H1 (cell line): ENCODE measurements at regions not wholly inside any gene's neighbourhood (a gene's known extent, or its start where the extent isn't known, plus 50 kb on each side); places are given as distances from the start of the nearest gene placed in this dataset.

ENCODE experiments used
- CTCF ChIA-PET: fragments of 300-600 bp; sonication (Branson Sonifier 250); formaldehyde crosslinking; loops from one replicate; lab custom pipeline; 2021; ENCODE audit not compliant: partially characterized antibody; lab: Charles Lee
- POLR2A ChIA-PET: fragments of 300-600 bp; sonication (Branson Sonifier 250); formaldehyde crosslinking; loops from one replicate; lab custom pipeline; 2021; ENCODE audit warnings: inconsistent platforms; ENCODE audit not compliant: partially characterized antibody; lab: Charles Lee
- DNase-seq, 2 experiments: peaks; one replicate each; pipeline versions ENCODE4 v3.0.0 to v3.0.0-alpha.2; 2010 to 2022; ENCODE audit warnings: low spot score in 2 of 2, low read depth in 1 of 2, mixed read lengths in 1 of 2
- FAIRE-seq: peaks from 2 replicates; lab custom pipeline; 2011; peaks lifted over from hg19 to GRCh38; lab: Jason Lieb, UNC
- H2AFZ ChIP-seq: 2 replicates; pipeline ENCODE4 v1.8.1; 2012; ENCODE audit warnings: low read length, inconsistent platforms
- H2AK5ac ChIP-seq: 2 replicates; pipeline ENCODE4 v1.6.1; 2013; ENCODE audit warnings: low read depth, low read length
- H2BK120ac ChIP-seq: replicated peaks from 2 replicates; pipeline ENCODE3; 2013; ENCODE audit warnings: low read depth, low read length, inconsistent platforms
- H2BK12ac ChIP-seq: 2 replicates; pipeline ENCODE4 v1.6.1; 2013; ENCODE audit warnings: low read depth, low read length
- H2BK15ac ChIP-seq: 2 replicates; pipeline ENCODE4 v1.6.1; 2013; ENCODE audit warnings: low read length
- H2BK20ac ChIP-seq: 2 replicates; pipeline ENCODE4 v1.6.1; 2013; ENCODE audit warnings: low read length
- H2BK5ac ChIP-seq: 2 replicates; pipeline ENCODE4 v1.6.1; 2013; ENCODE audit warnings: low read depth, low read length
- H3K14ac ChIP-seq: 2 replicates; pipeline ENCODE4 v1.6.1; 2013; ENCODE audit warnings: inconsistent platforms; ENCODE audit not compliant: insufficient read length
- H3K18ac ChIP-seq: 2 replicates; pipeline ENCODE4 v1.6.1; 2013; ENCODE audit warnings: low read length; ENCODE audit errors: extremely low read depth
- H3K23ac ChIP-seq: 2 replicates; pipeline ENCODE4 v1.6.1; 2013; ENCODE audit warnings: inconsistent platforms; ENCODE audit not compliant: insufficient read length
- H3K23me2 ChIP-seq: 2 replicates; pipeline ENCODE4 v1.6.1; 2013; ENCODE audit warnings: low read depth, low read length
- H3K27ac ChIP-seq: 2 replicates; pipeline ENCODE4 v1.6.1; 2011; ENCODE audit warnings: low read depth, low read length, inconsistent platforms
- H3K27me3 ChIP-seq, 4 experiments: replicated peaks in 1 of 4; 1 replicate in 1 of 4; 2 replicates in 3 of 4; pipeline versions ENCODE4 v1.6.1 to v1.8.1; 2011 to 2013; ENCODE audit warnings: low read length in 3 of 4, mild to moderate bottlenecking in 3 of 4, inconsistent platforms in 2 of 4, mixed read lengths in 2 of 4, moderate library complexity in 1 of 4; ENCODE audit not compliant: control insufficient read depth in 3 of 4, insufficient read depth in 3 of 4; ENCODE audit errors: extremely low read depth in 1 of 4
- H3K36me3 ChIP-seq, 4 experiments: 2 replicates each; pipeline versions ENCODE4 v1.6.1 to v1.8.1; 2011 to 2013; ENCODE audit warnings: mild to moderate bottlenecking in 4 of 4, low read length in 3 of 4, moderate library complexity in 2 of 4, control low read depth in 1 of 4, inconsistent platforms in 1 of 4; ENCODE audit not compliant: insufficient read depth in 4 of 4, control insufficient read depth in 2 of 4
- H3K4ac ChIP-seq: replicated peaks from 2 replicates; pipeline ENCODE3; 2013; ENCODE audit warnings: low read length, low read depth, mixed read lengths, inconsistent platforms; ENCODE audit not compliant: insufficient read length
- H3K4me1 ChIP-seq, 4 experiments: replicated peaks in 1 of 4; 1 replicate in 1 of 4; 2 replicates in 3 of 4; pipeline versions ENCODE4 v1.6.1 to v1.8.1; 2011 to 2013; ENCODE audit warnings: low read length in 3 of 4, inconsistent platforms in 2 of 4, mixed read lengths in 1 of 4; ENCODE audit not compliant: insufficient read depth in 4 of 4, control insufficient read depth in 3 of 4
- H3K4me2 ChIP-seq, 2 experiments: 2 replicates each; pipeline versions ENCODE4 v1.6.1 to v1.8.1; 2011 to 2013; ENCODE audit warnings: low read depth in 2 of 2, low read length in 2 of 2, control low read depth in 1 of 2, inconsistent platforms in 1 of 2, mild to moderate bottlenecking in 1 of 2; ENCODE audit not compliant: insufficient read depth in 1 of 2
- H3K4me3 ChIP-seq, 4 experiments: fragments of 200-600, 300-600 bp in 1 of 4; sonication (generic), shearing (Covaris generic), sonication (Bioruptor Twin) in 1 of 4; 2 replicates each; pipeline versions ENCODE4 v1.5.1 to v1.8.1; 2011 to 2016; ENCODE audit warnings: low read length in 4 of 4, low read depth in 3 of 4, control low read depth in 2 of 4, inconsistent platforms in 2 of 4, mild to moderate bottlenecking in 2 of 4, mixed read lengths in 1 of 4, moderate library complexity in 1 of 4; ENCODE audit not compliant: insufficient read depth in 2 of 4; ENCODE audit errors: extremely low read depth in 1 of 4
- H3K56ac ChIP-seq: replicated peaks from 2 replicates; pipeline ENCODE3; 2013; ENCODE audit warnings: low read depth, mild to moderate bottlenecking, mixed read lengths, low read length, inconsistent platforms; ENCODE audit not compliant: insufficient read length
- H3K79me1 ChIP-seq: 2 replicates; pipeline ENCODE4 v1.6.1; 2013; ENCODE audit warnings: low read depth, low read length, control low read depth
- H3K79me2 ChIP-seq, 2 experiments: 2 replicates each; pipeline versions ENCODE4 v1.6.1 to v1.8.1; 2012 to 2013; ENCODE audit warnings: low read length in 2 of 2, mild to moderate bottlenecking in 2 of 2, inconsistent platforms in 1 of 2; ENCODE audit not compliant: insufficient read depth in 2 of 2, control insufficient read depth in 1 of 2
- H3K9ac ChIP-seq, 4 experiments: replicated peaks in 1 of 4; 1 replicate in 1 of 4; 2 replicates in 3 of 4; pipeline versions ENCODE4 v1.6.1 to v1.8.1; 2011 to 2013; ENCODE audit warnings: low read depth in 3 of 4, low read length in 3 of 4, control low read depth in 2 of 4, mild to moderate bottlenecking in 2 of 4, moderate library complexity in 2 of 4, inconsistent platforms in 1 of 4; ENCODE audit errors: extremely low read depth in 1 of 4
- H3K9me3 ChIP-seq, 2 experiments: 2 replicates each; pipeline versions ENCODE4 v1.6.1 to v1.8.1; 2012 to 2013; ENCODE audit warnings: mild to moderate bottlenecking in 2 of 2, moderate library complexity in 2 of 2, control low read depth in 1 of 2, inconsistent platforms in 1 of 2, low read depth in 1 of 2, low read length in 1 of 2, mixed read lengths in 1 of 2; ENCODE audit not compliant: insufficient read depth in 2 of 2
- H4K20me1 ChIP-seq, 2 experiments: replicated peaks in 1 of 2; 2 replicates each; pipeline versions ENCODE3 to v1.8.1; 2011 to 2013; ENCODE audit warnings: inconsistent platforms in 2 of 2, low read length in 2 of 2, mild to moderate bottlenecking in 1 of 2; ENCODE audit not compliant: insufficient read depth in 2 of 2, control insufficient read depth in 1 of 2
- H4K5ac ChIP-seq: 2 replicates; pipeline ENCODE4 v1.6.1; 2013; ENCODE audit warnings: low read length, low read depth, mixed read lengths, inconsistent platforms; ENCODE audit not compliant: insufficient read length
- H4K8ac ChIP-seq: 2 replicates; pipeline ENCODE4 v1.8.0; 2013; ENCODE audit warnings: mild to moderate bottlenecking, moderate library complexity, low read length, inconsistent platforms; ENCODE audit not compliant: insufficient read depth; ENCODE audit errors: extremely low read depth
- H4K91ac ChIP-seq: replicated peaks from 2 replicates; pipeline ENCODE3; 2013; ENCODE audit warnings: low read length, mixed read lengths, inconsistent platforms; ENCODE audit not compliant: insufficient read length
- CREB1 ChIP-seq: IDR thresholded peaks from 2 replicates; pipeline ENCODE4 v1.6.1; 2012; ENCODE audit warnings: inconsistent platforms
- CTCF ChIP-seq, 3 experiments: IDR thresholded peaks; 1 replicate in 2 of 3; 2 replicates in 1 of 3; pipeline versions ENCODE4 v1.5.1 to v1.6.1; 2011; ENCODE audit warnings: low read length in 3 of 3, mild to moderate bottlenecking in 3 of 3, inconsistent platforms in 2 of 3, low read depth in 1 of 3, moderate library complexity in 1 of 3; ENCODE audit not compliant: insufficient read depth in 1 of 3; ENCODE audit errors: control extremely low read depth in 1 of 3
- E2F6 ChIP-seq: IDR thresholded peaks from 2 replicates; pipeline ENCODE4 v1.6.1; 2012; ENCODE audit warnings: inconsistent platforms
- KDM4A ChIP-seq: IDR thresholded peaks from one replicate; pipeline ENCODE4 v1.7.1; 2012; ENCODE audit warnings: low read depth, mild to moderate bottlenecking, moderate library complexity, low read length, inconsistent platforms; ENCODE audit not compliant: severe bottlenecking
- NANOG ChIP-seq: IDR thresholded peaks from 2 replicates; pipeline ENCODE4 v1.6.1; 2011; ENCODE audit warnings: low read length, low read depth, mild to moderate bottlenecking, inconsistent platforms; ENCODE audit not compliant: insufficient read depth, poor library complexity, severe bottlenecking
- WGBS, 2 experiments: shearing (Covaris generic) in 1 of 2; methylation state at CpG; one replicate each; pipeline versions ENCODE4 v1.1.6 to v1.1.7; 2013 to 2015; ENCODE audit warnings: low lambda C conversion rate in 2 of 2, mixed read lengths in 2 of 2, inconsistent platforms in 1 of 2, low coverage in 1 of 2, missing lambda C conversion rate in 1 of 2; ENCODE audit not compliant: insufficient replicate concordance in 2 of 2, insufficient coverage in 1 of 2, insufficient read length in 1 of 2; ENCODE audit errors: extremely low coverage in 1 of 2, missing lambda C conversion rate in 1 of 2; 5-methylcytosine and 5-hydroxymethylcytosine counted together

GRCh38 chr9:1434811-1435210, 384.7 kb downstream of the DMRT2 start:
- Histone ChIP-seq H3K56ac (no peak overlapping the region), H3K18ac (no peak overlapping the region), H2AK5ac (no peak overlapping the region), H3K36me3 (no peaks in the 10 kb centered on the region), H4K8ac (no peak overlapping the region), H3K27me3 (no peaks in the 10 kb centered on the region), H2BK5ac (no peak overlapping the region), H3K27ac (no peak overlapping the region), H4K5ac (no peak overlapping the region), H2BK12ac (no peak overlapping the region), H2BK20ac (no peak overlapping the region), H2AFZ (no peak overlapping the region), H3K4ac (no peak overlapping the region), H3K79me1 (no peaks in the 10 kb centered on the region), H3K23me2 (no peaks in the 10 kb centered on the region), H3K4me2 (no peak overlapping the region), H3K4me3 (no peak overlapping the region), H3K14ac (no peak overlapping the region), H2BK120ac (no peak overlapping the region), H3K4me1 (no peaks in the 10 kb centered on the region), H3K9me3 (peaks cover 73 to 74% of the 10 kb centered on the region in 2 experiments), H3K79me2 (no peaks in the 10 kb centered on the region), H2BK15ac (no peak overlapping the region), H4K20me1 (no peaks in the 10 kb centered on the region), H4K91ac (no peak overlapping the region), H3K23ac (no peak overlapping the region), H3K9ac (no peak overlapping the region)
- FAIRE-seq = no peak
- TF ChIP-seq KDM4A (no peak), CREB1 (no peak), CTCF (IDR thresholded peaks at IDR 0.05; ENCODE audit: control extremely low read depth in 1 of 3, insufficient read depth in 1 of 3, low read depth in 1 of 3, low read length in 3 of 3) (no peak), E2F6 (no peak), NANOG (no peak)
- ChIA-PET POLR2A (no interaction called here), CTCF (no interaction called here)
- 44% methylated on average over 2 of the region's 2 CpGs; no CpG with 5 or more reads in 1 of the 2 experiments for WGBS, 2 experiments
- DNase-seq = no peak
